H9 (cell line): ENCODE measurements at regions not wholly inside any gene's neighbourhood (a gene's known extent, or its start where the extent isn't known, plus 50 kb on each side); places are given as distances from the start of the nearest gene placed in this dataset.

ENCODE experiments used
- DNase-seq: peaks from one replicate; pipeline ENCODE4 v3.0.0-alpha.2; 2017
- H2AFZ ChIP-seq: one replicate; pipeline ENCODE4 v1.6.1; 2013; ENCODE audit warnings: mild to moderate bottlenecking, low read length, control low read depth, moderate library complexity
- H2AK5ac ChIP-seq: 2 replicates; pipeline ENCODE4 v1.6.1; 2013; ENCODE audit warnings: low read length, control low read depth, mixed read lengths; ENCODE audit not compliant: insufficient read length
- H2BK120ac ChIP-seq: one replicate; pipeline ENCODE4 v1.6.1; 2013; ENCODE audit warnings: low read depth, mild to moderate bottlenecking, low read length, control low read depth, inconsistent platforms; ENCODE audit not compliant: poor library complexity, severe bottlenecking
- H2BK12ac ChIP-seq: 2 replicates; pipeline ENCODE4 v1.6.1; 2013; ENCODE audit warnings: low read length, control low read depth, mixed read lengths, low read depth; ENCODE audit not compliant: insufficient read length
- H2BK15ac ChIP-seq: 2 replicates; pipeline ENCODE4 v1.6.1; 2013; ENCODE audit warnings: low read depth, low read length, control low read depth
- H2BK20ac ChIP-seq: one replicate; pipeline ENCODE4 v1.6.1; 2013; ENCODE audit warnings: low read depth, mild to moderate bottlenecking, low read length, control low read depth, inconsistent platforms; ENCODE audit not compliant: poor library complexity, severe bottlenecking
- H2BK5ac ChIP-seq: 2 replicates; pipeline ENCODE4 v1.6.1; 2013; ENCODE audit warnings: low read length, control low read depth, mixed read lengths; ENCODE audit not compliant: insufficient read length
- H3K14ac ChIP-seq: 2 replicates; pipeline ENCODE4 v1.6.1; 2013; ENCODE audit warnings: low read length, control low read depth; ENCODE audit not compliant: insufficient read depth
- H3K18ac ChIP-seq: 2 replicates; pipeline ENCODE4 v1.6.1; 2013; ENCODE audit warnings: low read depth, mild to moderate bottlenecking, mixed read lengths, low read length, control low read depth; ENCODE audit not compliant: insufficient read length
- H3K23ac ChIP-seq: 2 replicates; pipeline ENCODE4 v1.6.1; 2013; ENCODE audit warnings: low read length, control low read depth, mixed read lengths, low read depth; ENCODE audit not compliant: insufficient read length
- H3K23me2 ChIP-seq: 2 replicates; pipeline ENCODE4 v1.6.1; 2013; ENCODE audit warnings: low read depth, mild to moderate bottlenecking, mixed read lengths, low read length, control low read depth; ENCODE audit not compliant: insufficient read length, poor library complexity, severe bottlenecking
- H3K27ac ChIP-seq: 2 replicates; pipeline ENCODE4 v1.5.1; 2013; ENCODE audit warnings: low read length, control low read depth, mixed read lengths, low read depth; ENCODE audit not compliant: insufficient read length
- H3K27me3 ChIP-seq: 2 replicates; pipeline ENCODE4 v1.6.1; 2013; ENCODE audit warnings: low read length, control low read depth, inconsistent platforms; ENCODE audit not compliant: insufficient read depth
- H3K4ac ChIP-seq: 2 replicates; pipeline ENCODE4 v1.6.1; 2013; ENCODE audit warnings: low read depth, mild to moderate bottlenecking, control low read depth, inconsistent platforms, low read length, moderate library complexity
- H3K4me1 ChIP-seq: 2 replicates; pipeline ENCODE4 v1.6.1; 2013; ENCODE audit warnings: low read length, control low read depth, inconsistent platforms; ENCODE audit not compliant: insufficient read depth
- H3K4me2 ChIP-seq: 2 replicates; pipeline ENCODE4 v1.6.1; 2013; ENCODE audit warnings: low read length, control low read depth, mixed read lengths; ENCODE audit not compliant: insufficient read length, insufficient read depth
- H3K56ac ChIP-seq: 2 replicates; pipeline ENCODE4 v1.6.1; 2013; ENCODE audit warnings: low read depth, mild to moderate bottlenecking, mixed read lengths, low read length, control low read depth; ENCODE audit not compliant: insufficient read length
- H3K79me1 ChIP-seq: 2 replicates; pipeline ENCODE4 v1.6.1; 2013; ENCODE audit warnings: low read depth, mild to moderate bottlenecking, moderate library complexity, low read length, control low read depth, inconsistent platforms; ENCODE audit not compliant: insufficient read depth, poor library complexity, severe bottlenecking
- H3K79me2 ChIP-seq: 2 replicates; pipeline ENCODE4 v1.6.1; 2013; ENCODE audit warnings: low read length, control low read depth, inconsistent platforms; ENCODE audit not compliant: insufficient read depth
- H3K9ac ChIP-seq: 2 replicates; pipeline ENCODE4 v1.6.1; 2013; ENCODE audit warnings: low read length, control low read depth, mixed read lengths; ENCODE audit not compliant: insufficient read length; ENCODE audit errors: extremely low read depth
- H3K9me3 ChIP-seq: one replicate; pipeline ENCODE4 v1.6.1; 2013; ENCODE audit warnings: low read depth, low read length, inconsistent platforms; ENCODE audit not compliant: control insufficient read depth
- H3T11ph ChIP-seq: one replicate; pipeline ENCODE4 v1.6.1; 2013; ENCODE audit warnings: mild to moderate bottlenecking, low read length, control low read depth, inconsistent platforms
- H4K20me1 ChIP-seq: one replicate; pipeline ENCODE4 v1.6.1; 2013; ENCODE audit not compliant: control insufficient read depth, insufficient read length, insufficient read depth
- H4K5ac ChIP-seq: 2 replicates; pipeline ENCODE4 v1.6.1; 2013; ENCODE audit warnings: low read depth, mild to moderate bottlenecking, mixed read lengths, low read length, control low read depth; ENCODE audit not compliant: insufficient read length
- H4K8ac ChIP-seq: replicated peaks from 2 replicates; pipeline ENCODE4 v1.6.1; 2013; ENCODE audit warnings: low read length, control low read depth, mixed read lengths, low read depth; ENCODE audit not compliant: insufficient read length
- H4K91ac ChIP-seq: 2 replicates; pipeline ENCODE4 v1.6.1; 2013; ENCODE audit warnings: low read depth, mild to moderate bottlenecking, moderate library complexity, mixed read lengths, low read length, control low read depth; ENCODE audit not compliant: insufficient read length
- H3K27ac Mint-ChIP-seq, 3 experiments: 2 replicates in 2 of 3; 3 replicates in 1 of 3; pipeline ENCODE4 v1.8.0; 2020 to 2021; ENCODE audit warnings: mixed read lengths in 3 of 3, mild to moderate bottlenecking in 1 of 3, moderate library complexity in 1 of 3
- H3K27me3 Mint-ChIP-seq: 2 replicates; pipeline ENCODE4 v1.8.0; 2021; ENCODE audit warnings: low read depth, mild to moderate bottlenecking, moderate library complexity, mixed read lengths
- H3K36me3 Mint-ChIP-seq, 3 experiments: 2 replicates in 2 of 3; 3 replicates in 1 of 3; pipeline ENCODE4 v1.8.0; 2020 to 2021; ENCODE audit warnings: low read depth in 3 of 3, mixed read lengths in 3 of 3; ENCODE audit not compliant: insufficient read depth in 1 of 3
- H3K4me1 Mint-ChIP-seq, 2 experiments: 2 replicates each; pipeline ENCODE4 v1.8.0; 2020; ENCODE audit warnings: mixed read lengths in 2 of 2
- H3K4me3 Mint-ChIP-seq, 2 experiments: 2 replicates in 1 of 2; 3 replicates in 1 of 2; pipeline ENCODE4 v1.8.0; 2020 to 2021; ENCODE audit warnings: mild to moderate bottlenecking in 2 of 2, mixed read lengths in 2 of 2, moderate library complexity in 1 of 2
- H3K9me3 Mint-ChIP-seq, 2 experiments: 2 replicates in 1 of 2; 3 replicates in 1 of 2; pipeline ENCODE4 v1.8.0; 2020; ENCODE audit warnings: mild to moderate bottlenecking in 2 of 2, mixed read lengths in 2 of 2, moderate library complexity in 1 of 2
- CTCF ChIP-seq: fragments of 200-600 bp; sonication (generic); conservative IDR thresholded peaks from 3 replicates; pipeline ENCODE4 v1.8.0; 2021; ENCODE audit warnings: antibody characterized with exemption, mild to moderate bottlenecking
- WGBS: extraction: QIAGEN DNeasy Blood & Tissue Kit; methylation state at CpG from one replicate; pipeline ENCODE4 v1.1.7; 2013; ENCODE audit warnings: missing lambda C conversion rate, low lambda C conversion rate, mixed read lengths; ENCODE audit not compliant: insufficient read length; ENCODE audit errors: extremely low coverage; 5-methylcytosine and 5-hydroxymethylcytosine counted together

DNA sequence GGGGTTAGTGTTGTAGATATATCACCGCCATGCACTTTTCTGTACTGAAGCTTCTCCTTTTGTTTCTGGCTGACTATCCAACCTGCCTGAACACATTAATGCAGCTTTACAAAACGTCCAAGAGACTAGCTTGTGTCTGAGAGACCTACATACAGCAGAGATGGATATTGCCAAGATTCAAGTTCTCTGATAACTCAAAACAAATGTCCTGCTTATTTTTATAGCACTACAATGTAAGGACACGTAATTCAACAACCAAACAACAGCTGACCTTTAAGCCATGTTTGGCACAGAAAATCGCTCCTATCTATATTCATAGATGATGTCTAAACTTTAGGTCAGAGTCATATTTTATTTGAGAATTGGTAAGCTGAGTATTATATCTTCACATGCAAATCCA, 76.2 kb upstream of the NTRK2 start:
- Histone ChIP-seq H3K14ac (no peak overlapping the region), H4K5ac (no peak overlapping the region), H3K9ac (no peak overlapping the region), H3K79me2 (no peaks in the 10 kb centered on the region), H3K79me1 (no peaks in the 10 kb centered on the region), H2AFZ (no peak overlapping the region), H2AK5ac (no peak overlapping the region), H4K91ac (no peak overlapping the region), H3K23ac (no peak overlapping the region), H2BK20ac (no peak overlapping the region), H3T11ph (no peak overlapping the region), H3K27ac (no peak overlapping the region), H2BK5ac (no peak overlapping the region), H3K23me2 (no peaks in the 10 kb centered on the region), H3K9me3 (no peaks in the 10 kb centered on the region), H2BK120ac (no peak overlapping the region), H2BK12ac (no peak overlapping the region), H4K8ac (no peak overlapping the region), H3K4ac (no peak overlapping the region), H3K4me1 (no peaks in the 10 kb centered on the region), H3K56ac (no peak overlapping the region), H3K18ac (no peak overlapping the region), H3K27me3 (no peaks in the 10 kb centered on the region), H3K4me2 (no peak overlapping the region), H4K20me1 (no peaks in the 10 kb centered on the region), H2BK15ac (no peak overlapping the region)
- H3K27me3 Mint-ChIP-seq: peaks cover 1% of the 10 kb centered on the region; the same call in 1 of the 2 replicates
- H3K9me3 Mint-ChIP-seq: no peaks in the 10 kb centered on the region
- no peak overlapping the region for H3K27ac Mint-ChIP-seq
- no CpG with 5 or more reads among the region's 4 CpGs for WGBS
- no peak for TF ChIP-seq CTCF
- no peak for DNase-seq
- 0 out of 4 replicates have a peak, but pooled peaks cover 0 to 3% of the 10 kb centered on the region in 2 experiments for H3K4me1 Mint-ChIP-seq
- H3K4me3 Mint-ChIP-seq: no peak overlapping the region
- H3K36me3 Mint-ChIP-seq: no peaks in the 10 kb centered on the region; a peak in 1 of 7 replicates
